Astrocyte of the cerebellum (primary cell): ENCODE measurements at regions not wholly inside any gene's neighbourhood (a gene's known extent, or its start where the extent isn't known, plus 50 kb on each side); places are given as distances from the start of the nearest gene placed in this dataset.

ENCODE experiments used
- DNase-seq: peaks from one replicate; pipeline ENCODE4 v3.0.0-alpha.2; 2011; ENCODE audit warnings: low read depth
- H3K4me3 ChIP-seq: 2 replicates; pipeline ENCODE4 v1.5.1; 2011; ENCODE audit warnings: mild to moderate bottlenecking, low read depth, low read length, moderate library complexity
- CTCF ChIP-seq: IDR thresholded peaks from 2 replicates; pipeline ENCODE4 v1.5.1; 2012; ENCODE audit warnings: low read length, low read depth, moderate library complexity, mild to moderate bottlenecking; ENCODE audit errors: missing control alignments
- in situ Hi-C: cut with HindIII; loops from 2 replicates; pipeline ENCODE4 v1.10.0; 2017; ENCODE audit warnings: low sequenced_read_pairs

GRCh38 chr13:111411919-111412650 lies 91.6 kb downstream of the TEX29 start:
- no peak for TF ChIP-seq CTCF
- in situ Hi-C loops = no loop called here

DNA sequence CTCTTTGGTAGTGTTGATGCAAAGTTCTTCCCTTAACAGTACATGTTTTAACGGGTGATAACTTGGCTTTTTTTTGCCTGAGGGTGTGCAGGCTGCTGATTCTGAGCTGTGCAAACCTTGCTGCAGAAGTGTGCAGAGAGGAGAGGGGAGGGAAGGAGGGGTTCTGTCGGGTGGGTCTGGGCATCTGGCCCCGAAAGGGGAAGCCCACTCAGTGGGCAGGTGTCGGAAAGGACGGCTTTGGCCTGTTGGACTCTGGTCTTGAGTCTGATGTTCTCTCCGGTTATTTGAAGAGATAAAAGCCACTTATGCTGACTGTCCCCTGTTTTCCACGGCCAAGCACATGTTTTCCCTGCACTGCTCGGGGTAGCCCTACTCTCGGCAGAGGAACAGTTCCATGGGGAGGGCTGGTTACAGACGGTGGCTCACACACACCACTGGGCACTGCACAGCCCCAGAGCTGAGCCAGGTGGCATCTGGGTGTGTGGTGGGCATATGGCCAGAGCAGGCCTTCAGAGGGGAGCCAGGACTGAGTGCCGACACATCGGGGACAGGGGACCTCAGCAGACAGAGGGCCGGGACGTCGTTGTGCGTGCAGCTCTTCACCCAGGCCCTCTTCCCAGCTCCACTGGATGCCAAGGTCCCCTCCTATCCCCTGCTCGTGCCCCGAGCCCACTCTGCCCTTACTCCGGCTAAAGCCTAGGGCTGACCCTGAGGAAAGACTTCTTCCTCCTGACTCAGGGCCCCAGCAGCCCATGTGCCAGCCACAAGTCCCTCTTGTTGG lies 93.2 kb downstream of the TEX29 start:
- DNase-seq = no peak
- in situ Hi-C loops = no loop called here

More at GRCh38 chr13:111411919-111412650, 91.6 kb downstream of the TEX29 start:
- H3K4me3 ChIP-seq = no peak overlapping the region
- DNase-seq = no peak

DNA sequence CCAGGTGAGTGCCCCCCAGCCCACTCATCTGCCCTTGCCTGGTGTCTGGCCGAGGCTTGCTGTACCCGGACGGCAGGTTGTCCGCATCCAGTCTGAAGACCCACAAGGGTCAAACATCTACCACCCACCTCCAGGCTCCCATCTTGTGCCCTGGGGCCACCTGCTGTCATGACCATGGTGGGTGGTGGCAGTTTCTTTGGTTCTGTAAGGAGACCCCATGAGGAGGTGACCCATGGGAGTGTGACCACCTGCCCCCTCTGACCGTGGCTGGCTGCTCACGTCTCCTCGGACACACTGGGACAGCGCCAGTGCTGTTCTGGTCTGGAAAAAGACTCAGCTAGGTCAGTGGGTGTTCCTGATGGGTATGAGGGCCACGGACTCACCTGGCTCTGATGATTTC lies 93.9 kb downstream of the TEX29 start:
- DNase-seq = no peak
- H3K4me3 ChIP-seq = no peak overlapping the region
- no peak for TF ChIP-seq CTCF
- in situ Hi-C loops = no loop called here

More for the DNA sequence above, 93.2 kb downstream of the TEX29 start:
- no peak for TF ChIP-seq CTCF
- H3K4me3 ChIP-seq = no peak overlapping the region

DNA sequence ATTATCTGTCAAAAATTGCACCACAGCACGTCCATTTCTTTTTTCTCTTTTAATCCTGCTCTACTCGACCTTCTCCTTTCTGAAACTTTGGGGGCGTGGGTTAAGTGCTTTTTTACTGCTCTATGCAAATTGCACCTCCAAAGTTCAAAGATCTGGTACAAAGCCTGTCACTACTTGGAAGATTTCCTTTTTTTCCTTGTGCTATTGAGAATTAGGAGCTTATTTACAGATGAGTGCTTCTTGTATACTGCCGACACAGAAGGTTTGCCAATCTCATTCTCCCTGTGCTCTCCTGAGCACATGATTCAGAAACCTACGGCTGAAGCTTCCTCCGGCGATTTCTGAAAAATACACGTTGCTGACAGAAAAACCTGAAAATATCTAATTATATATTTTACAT lies 94.8 kb downstream of the TEX29 start:
- TF ChIP-seq CTCF = no peak
- in situ Hi-C loops = loop anchor here (5.0 kb wide), 1 partner anchor 48 kb away; no protein-coding TSS in a partner anchor
- no peak overlapping the region for H3K4me3 ChIP-seq
- DNase-seq = no peak

GRCh38 chr13:111415765-111416164 lies 95.3 kb downstream of the TEX29 start:
- in situ Hi-C loops = loop anchor here (5.0 kb wide), 1 partner anchor 48 kb away; no protein-coding TSS in a partner anchor
- DNase-seq = no peak
- no peak overlapping the region for H3K4me3 ChIP-seq
- TF ChIP-seq CTCF = no peak

DNA sequence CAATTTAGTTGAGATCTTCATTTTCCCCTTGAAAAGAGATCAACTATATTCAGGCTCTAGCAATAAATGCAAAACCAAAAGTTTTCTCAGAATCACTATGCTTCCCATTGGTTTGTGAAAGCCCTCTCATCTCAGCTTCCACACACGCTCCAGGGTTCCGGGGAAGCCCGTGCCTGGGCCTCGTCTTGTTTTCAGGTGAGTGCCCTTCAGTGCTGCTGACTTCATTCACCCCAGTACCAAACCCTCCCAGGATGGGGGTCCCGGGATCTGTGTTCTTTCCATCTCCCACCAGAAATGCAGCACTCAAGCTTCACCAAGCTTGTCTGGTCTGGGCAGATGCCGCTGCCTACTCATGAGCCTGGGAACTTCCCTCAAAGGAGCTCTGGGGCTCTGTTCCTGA lies 97.7 kb downstream of the TEX29 start:
- in situ Hi-C loops = loop anchor here (5.0 kb wide), 1 partner anchor 51 kb away; no protein-coding TSS in a partner anchor
- no peak for TF ChIP-seq CTCF

More for the DNA sequence above, 97.7 kb downstream of the TEX29 start:
- no peak overlapping the region for H3K4me3 ChIP-seq
- no peak for DNase-seq
